GM12892 (cell line): ENCODE measurements at regions not wholly inside any gene's neighbourhood (a gene's known extent, or its start where the extent isn't known, plus 50 kb on each side); places are given as distances from the start of the nearest gene placed in this dataset.

Experiments
- DNase-seq: peaks from one replicate; pipeline ENCODE4 v3.0.0; 2011; ENCODE audit not compliant: insufficient read length
- FAIRE-seq: peaks from 2 replicates; lab custom pipeline; 2011; peaks lifted over from hg19 to GRCh38; lab: Jason Lieb, UNC
- POLR2A ChIP-seq: IDR thresholded peaks from 2 replicates; pipeline ENCODE4 v1.6.1; 2011; ENCODE audit warnings: low read depth, low read length, control low read depth
- POLR2AphosphoS5 ChIP-seq: IDR thresholded peaks from 2 replicates; pipeline ENCODE4 v1.6.1; 2011; ENCODE audit warnings: low read depth, low read length, control low read depth
- TAF1 ChIP-seq: IDR thresholded peaks from 2 replicates; pipeline ENCODE4 v1.6.1; 2011; ENCODE audit warnings: low read depth, mild to moderate bottlenecking, control low read depth, low read length, borderline replicate concordance

GRCh38 chr11:113579292-113579940 lies 104.2 kb upstream of the DRD2 start:
- no peak for TF ChIP-seq TAF1
- TF ChIP-seq POLR2A: no peak
- no peak for TF ChIP-seq POLR2AphosphoS5
- DNase-seq (no peak), FAIRE-seq (no peak)

GRCh38 chr11:113578715-113579250 lies 103.6 kb upstream of the DRD2 start:
- no peak for DNase-seq
- no peak for TF ChIP-seq POLR2A
- no peak for TF ChIP-seq TAF1
- TF ChIP-seq POLR2AphosphoS5: no peak
- FAIRE-seq: no peak

GRCh38 chr11:113578033-113578380 lies 102.8 kb upstream of the DRD2 start:
- DNase-seq (no peak), FAIRE-seq (no peak)
- TF ChIP-seq POLR2AphosphoS5 (no peak), TAF1 (no peak)

- FAIRE-seq: no peak
- DNase-seq: no peak
- TF ChIP-seq POLR2AphosphoS5 (no peak), TAF1 (no peak), POLR2A (no peak)
Observed at GRCh38 chr11:113577356-113578032, 102.3 kb upstream of the DRD2 start.

- DNase-seq (no peak), FAIRE-seq (no peak)
Observed at GRCh38 chr11:113574586-113574985, 99.4 kb upstream of the DRD2 start.

GRCh38 chr11:113574171-113574570 lies 99.0 kb upstream of the DRD2 start:
- FAIRE-seq (no peak), DNase-seq (no peak)
- TF ChIP-seq POLR2AphosphoS5 (no peak), POLR2A (no peak), TAF1 (no peak)

More at GRCh38 chr11:113574586-113574985, 99.4 kb upstream of the DRD2 start:
- TF ChIP-seq POLR2A: no peak
- TF ChIP-seq TAF1: no peak
- TF ChIP-seq POLR2AphosphoS5: no peak

GRCh38 chr11:113572136-113572735 lies 97.0 kb upstream of the DRD2 start:
- TF ChIP-seq POLR2A (no peak), TAF1 (no peak), POLR2AphosphoS5 (no peak)
- FAIRE-seq (no peak), DNase-seq (no peak)

GRCh38 chr11:113571531-113571930 lies 96.3 kb upstream of the DRD2 start:
- TF ChIP-seq TAF1 (no peak), POLR2A (no peak), POLR2AphosphoS5 (no peak)

GRCh38 chr11:113570906-113571305 lies 95.7 kb upstream of the DRD2 start:
- FAIRE-seq (no peak), DNase-seq (no peak)
- TF ChIP-seq TAF1 (no peak), POLR2A (no peak), POLR2AphosphoS5 (no peak)

More at GRCh38 chr11:113571531-113571930, 96.3 kb upstream of the DRD2 start:
- FAIRE-seq (no peak), DNase-seq (no peak)

- no peak for FAIRE-seq
- no peak for DNase-seq
- TF ChIP-seq POLR2AphosphoS5 (no peak), TAF1 (no peak), POLR2A (no peak)
Observed at GRCh38 chr11:113569391-113569790, 94.2 kb upstream of the DRD2 start.

- TF ChIP-seq TAF1 (no peak), POLR2AphosphoS5 (no peak), POLR2A (no peak)
- FAIRE-seq (no peak), DNase-seq (no peak)
Observed at GRCh38 chr11:113568566-113568965, 93.4 kb upstream of the DRD2 start.
